HG02981 (cell line): ENCODE measurements at regions not wholly inside any gene's neighbourhood (a gene's known extent, or its start where the extent isn't known, plus 50 kb on each side); places are given as distances from the start of the nearest gene placed in this dataset.
"Not testable (repeated sequence)": the region's sequence is repeated elsewhere in the genome, so short reads cannot be mapped to it uniquely, and the experiment has no call there.

Experiments
- ATAC-seq: cut with Tn5 transposase; IDR thresholded peaks from one replicate; pipeline ENCODE4 v1.9.1; 2021; ENCODE audit warnings: mild to moderate bottlenecking, moderate library complexity; ENCODE audit not compliant: unreplicated experiment

DNA sequence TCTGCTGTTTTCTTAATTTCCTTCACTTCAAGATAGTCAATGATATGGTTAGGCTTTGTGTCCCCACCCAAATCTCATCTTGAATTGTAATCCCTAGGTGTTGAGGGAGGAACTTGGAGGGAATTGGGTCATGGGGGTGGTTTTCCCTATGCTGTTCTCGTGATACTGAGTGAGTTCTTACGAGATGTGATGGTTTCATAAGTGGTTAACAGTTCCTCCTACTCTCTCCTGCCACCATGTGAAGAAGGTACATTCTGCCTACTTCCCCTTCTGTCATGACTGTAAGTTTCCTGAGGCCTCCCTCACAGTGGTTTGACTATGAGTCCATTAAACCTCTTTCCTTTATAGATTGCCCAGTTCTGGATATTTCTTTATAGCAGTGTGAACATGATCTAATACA is 74.0 kb upstream of the SAMSN1 start:
- no peak for ATAC-seq

DNA sequence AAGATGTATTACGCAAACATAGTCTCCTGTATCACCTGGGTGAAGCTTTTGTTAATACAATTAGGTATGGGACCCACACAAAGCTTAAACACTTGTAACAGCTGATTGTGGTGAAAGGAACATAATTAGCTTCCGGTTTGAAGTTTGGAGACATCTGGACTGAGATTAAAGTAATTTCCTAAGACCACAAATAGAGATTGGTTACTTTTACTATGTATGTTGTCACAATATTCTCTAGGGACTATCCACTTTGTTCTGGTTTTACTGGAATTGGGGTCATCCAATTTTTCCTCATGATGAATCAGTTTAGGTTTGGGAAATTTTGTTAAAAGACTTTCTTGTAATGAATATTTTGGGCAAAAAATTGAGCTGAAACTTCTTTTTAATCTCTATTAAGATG is 71.8 kb upstream of the SAMSN1 start:
- no peak for ATAC-seq

DNA sequence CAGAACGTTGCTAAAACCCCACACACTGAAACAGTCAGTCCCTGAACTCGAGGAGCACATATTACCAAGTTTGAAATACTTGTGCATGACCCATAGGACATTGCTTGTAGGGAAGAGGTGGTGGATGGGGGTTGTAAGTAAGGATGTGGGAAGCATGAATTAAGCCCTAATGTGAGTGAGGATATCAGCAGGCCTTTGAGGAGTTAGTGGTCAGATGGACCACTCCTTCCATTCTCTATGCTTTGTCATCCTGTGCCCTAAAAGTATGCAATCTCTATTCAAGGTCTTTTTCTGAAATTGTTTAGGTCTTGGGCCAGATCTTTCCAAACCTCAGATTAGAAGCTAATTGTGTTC is 70.9 kb upstream of the SAMSN1 start:
- ATAC-seq = no peak

DNA sequence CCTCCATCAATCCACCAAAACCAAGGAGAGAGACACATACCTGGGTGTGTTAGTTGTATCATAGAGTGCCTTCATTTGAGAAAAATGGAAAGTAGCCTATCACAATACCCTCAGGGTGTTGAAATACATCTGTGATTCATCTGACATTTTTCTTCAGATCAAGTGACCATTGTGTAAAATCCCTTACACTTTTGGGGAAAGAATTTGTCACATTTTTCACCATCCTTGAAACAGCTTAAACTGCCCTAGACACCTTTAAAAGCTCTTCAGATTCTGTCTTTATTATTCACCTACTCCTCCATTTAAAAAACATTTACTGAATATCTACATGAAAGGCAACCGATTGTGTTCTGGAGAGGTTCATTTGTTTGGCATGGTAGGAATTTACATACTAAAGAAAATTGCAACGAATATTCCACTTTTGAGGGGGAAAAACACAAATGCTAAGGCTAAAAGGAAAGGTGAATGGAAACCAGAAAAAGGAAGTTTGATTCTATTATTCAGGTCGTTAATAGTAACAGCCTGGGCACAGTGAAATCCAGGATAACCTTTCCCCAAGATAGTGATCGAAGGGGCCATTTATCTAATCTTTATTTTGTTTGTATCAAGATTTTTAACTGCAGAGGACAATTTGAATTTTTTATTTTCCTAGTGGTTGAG is 70.4 kb upstream of the SAMSN1 start:
- ATAC-seq = no peak

DNA sequence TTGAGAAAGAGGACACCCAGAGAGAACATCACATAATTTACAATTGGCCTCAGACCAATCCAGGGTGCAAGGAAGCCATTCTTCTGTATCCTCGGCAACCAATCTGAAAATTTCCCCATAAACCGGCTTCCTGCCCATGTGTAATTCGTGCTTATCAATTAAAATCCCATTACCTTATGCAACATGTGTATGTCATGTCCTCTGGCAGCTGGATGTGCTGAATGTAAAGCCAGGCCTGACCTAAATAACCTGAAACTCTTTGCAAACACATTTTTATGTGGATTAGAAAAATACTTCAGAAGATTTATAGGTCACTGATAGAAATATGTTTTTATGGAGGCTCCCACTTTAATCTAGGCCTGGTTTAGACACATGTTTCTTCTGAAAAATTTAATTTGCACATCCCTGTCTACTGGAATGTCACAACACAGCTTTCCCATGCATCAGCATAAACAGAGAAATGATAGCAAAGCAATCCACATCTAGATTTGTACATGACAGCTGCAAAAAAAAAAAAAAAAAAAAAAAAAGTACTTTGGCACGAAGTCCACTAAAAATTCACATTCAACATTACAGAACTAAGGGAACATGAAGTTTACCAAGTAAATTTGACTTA is 69.4 kb upstream of the SAMSN1 start:
- no peak for ATAC-seq

DNA sequence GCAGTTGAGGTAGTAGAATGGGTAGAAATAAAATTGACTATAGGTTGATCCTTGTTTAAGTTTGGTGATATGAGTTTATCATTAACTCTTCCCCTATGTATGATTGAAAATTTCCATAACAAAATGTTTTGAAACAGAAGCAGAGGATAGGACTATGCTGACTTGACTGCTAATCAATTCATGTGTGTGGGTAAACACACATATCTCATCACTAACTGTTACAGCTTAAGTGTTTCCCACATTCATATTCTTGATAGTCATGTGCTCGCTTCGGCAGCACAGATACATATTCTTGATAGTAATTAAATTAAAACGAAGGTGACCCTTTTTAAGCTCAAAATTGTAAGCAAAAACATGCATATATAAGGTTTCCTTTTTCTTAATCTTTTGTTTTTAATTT is 68.2 kb upstream of the SAMSN1 start:
- ATAC-seq = no peak

DNA sequence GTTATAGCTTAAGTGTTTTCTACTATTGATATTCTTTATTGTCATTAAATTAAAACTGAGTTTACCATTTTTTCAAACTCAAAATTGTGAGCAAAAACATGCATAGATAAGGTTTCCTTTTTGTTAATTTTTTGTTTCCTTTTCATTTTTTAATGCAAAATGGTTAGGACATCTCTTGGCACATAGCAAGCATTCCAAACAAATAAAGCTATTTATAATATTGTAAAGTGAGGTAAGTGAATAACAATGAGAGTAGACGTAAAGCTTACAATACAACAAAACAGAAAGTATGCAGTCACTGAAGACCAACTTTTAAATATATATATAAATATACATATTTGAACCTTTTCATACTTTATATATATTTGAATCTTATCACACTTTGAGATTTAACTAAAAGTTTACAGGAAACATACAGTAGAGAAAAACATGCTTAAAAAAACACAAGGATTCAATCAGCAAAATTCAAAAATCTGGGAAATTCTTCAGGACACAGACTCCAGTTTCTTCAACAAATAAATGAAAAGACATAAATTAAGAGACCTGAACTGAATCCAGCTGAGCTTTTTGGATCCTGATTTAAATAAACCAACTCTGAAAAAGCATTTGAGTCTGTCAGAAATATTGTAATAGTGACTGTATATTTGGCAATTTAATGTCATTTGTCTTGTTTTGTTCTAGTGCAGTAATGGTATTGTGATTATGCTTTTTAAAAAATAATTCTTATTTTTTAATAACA is 67.5 kb upstream of the SAMSN1 start:
- ATAC-seq = no peak

DNA sequence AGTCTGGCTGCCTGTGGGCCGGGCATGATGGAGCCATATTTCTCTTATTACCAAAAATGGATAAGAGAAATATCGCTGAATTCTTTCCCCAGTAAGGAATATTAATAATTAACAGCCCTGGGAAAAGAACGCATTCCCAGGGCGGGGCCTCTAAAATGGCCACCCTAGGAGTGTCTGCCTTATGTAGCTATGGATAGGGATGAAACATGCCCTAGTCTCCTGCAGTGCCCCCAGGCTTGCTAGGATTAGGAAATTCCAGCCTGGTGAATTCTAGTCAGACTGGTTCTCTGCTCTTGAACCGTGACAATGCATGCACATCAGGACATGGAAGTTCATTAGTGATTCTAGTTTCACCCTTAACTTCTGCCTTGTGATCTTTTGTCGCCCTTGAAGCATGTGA is 64.0 kb upstream of the SAMSN1 start:
- ATAC-seq = not testable (repeated sequence)

DNA sequence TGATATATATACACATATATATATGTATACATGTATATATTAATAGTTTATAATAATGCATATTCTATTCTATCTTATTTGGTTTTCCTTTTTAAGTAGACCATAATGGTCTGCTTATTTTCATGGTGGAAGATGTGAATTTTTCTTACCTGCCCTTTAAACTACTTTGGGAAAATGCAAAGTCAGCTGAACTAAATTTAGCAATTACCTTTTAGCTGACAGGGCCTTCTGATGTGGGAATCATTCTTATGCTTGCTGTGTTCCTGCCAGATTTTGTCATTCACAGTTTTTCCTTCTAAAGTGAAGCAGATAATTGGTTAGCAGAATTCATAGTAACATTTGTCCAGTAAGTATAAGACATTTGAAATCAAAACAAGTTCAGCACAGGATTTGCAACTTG is 63.2 kb upstream of the SAMSN1 start:
- ATAC-seq = no peak

DNA sequence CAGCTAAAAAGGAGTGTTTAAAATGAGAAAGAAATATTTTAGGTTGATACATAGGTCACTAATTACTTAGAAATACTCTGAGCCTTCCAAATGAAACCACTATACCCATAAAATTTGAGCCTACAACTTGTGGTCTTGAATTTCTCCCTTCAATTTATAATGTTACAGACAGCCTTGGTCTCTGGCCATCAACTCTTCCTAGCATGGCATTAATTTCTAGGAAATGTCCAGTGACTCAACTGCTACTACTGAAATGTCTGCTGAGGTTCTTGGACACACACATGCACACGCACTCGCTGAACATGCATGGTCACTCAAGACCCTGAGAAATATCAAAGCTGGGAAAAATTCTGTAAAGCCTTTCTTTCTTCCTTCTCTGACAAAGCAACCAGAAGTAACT is 61.1 kb upstream of the SAMSN1 start:
- ATAC-seq = no peak

DNA sequence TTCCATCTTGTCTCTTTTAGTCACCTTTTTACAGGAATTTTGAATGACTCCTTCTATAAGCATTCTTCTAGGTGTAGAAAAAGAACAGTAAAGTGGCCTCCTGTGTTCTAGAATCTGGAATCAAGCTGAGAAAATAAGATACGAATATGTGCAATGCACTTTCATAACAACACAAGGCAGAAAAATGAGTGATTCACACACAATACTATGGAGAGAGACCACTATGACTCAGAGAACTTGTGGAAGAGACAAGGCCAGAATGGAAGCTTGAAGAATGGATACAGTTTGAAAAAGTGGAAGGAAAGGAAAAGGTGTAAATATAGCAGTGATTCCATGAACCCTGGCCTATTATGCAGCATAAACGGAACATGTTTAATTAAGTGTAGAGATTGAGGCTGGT is 57.1 kb upstream of the SAMSN1 start:
- ATAC-seq = no peak

DNA sequence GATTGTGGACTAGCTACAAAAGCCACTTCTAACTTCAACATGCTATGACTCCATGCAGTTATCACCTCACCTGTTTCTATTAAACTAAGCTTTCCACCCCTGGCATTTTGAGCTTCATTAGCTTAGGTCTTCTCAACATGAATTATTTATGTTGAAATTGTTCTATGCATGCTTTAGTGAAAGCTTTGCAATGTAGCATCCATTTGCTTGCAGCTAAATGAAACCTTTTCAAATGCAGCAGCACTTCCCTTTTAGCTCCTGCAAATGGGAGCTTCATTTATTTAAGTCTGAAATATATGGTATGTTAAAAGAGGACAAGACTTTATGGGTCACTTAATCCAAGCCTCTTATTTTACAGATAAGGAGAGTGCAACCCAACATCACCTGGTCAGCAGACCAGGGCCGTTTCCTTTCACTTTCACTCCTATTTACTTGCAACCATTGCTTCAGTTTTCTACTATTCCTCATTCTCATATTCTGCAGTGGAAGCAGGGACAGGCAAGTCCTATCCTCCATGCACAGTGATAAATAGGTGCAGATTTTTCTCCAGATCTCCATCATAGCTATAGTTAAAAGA is 56.4 kb upstream of the SAMSN1 start:
- ATAC-seq = peak; percentile 83

DNA sequence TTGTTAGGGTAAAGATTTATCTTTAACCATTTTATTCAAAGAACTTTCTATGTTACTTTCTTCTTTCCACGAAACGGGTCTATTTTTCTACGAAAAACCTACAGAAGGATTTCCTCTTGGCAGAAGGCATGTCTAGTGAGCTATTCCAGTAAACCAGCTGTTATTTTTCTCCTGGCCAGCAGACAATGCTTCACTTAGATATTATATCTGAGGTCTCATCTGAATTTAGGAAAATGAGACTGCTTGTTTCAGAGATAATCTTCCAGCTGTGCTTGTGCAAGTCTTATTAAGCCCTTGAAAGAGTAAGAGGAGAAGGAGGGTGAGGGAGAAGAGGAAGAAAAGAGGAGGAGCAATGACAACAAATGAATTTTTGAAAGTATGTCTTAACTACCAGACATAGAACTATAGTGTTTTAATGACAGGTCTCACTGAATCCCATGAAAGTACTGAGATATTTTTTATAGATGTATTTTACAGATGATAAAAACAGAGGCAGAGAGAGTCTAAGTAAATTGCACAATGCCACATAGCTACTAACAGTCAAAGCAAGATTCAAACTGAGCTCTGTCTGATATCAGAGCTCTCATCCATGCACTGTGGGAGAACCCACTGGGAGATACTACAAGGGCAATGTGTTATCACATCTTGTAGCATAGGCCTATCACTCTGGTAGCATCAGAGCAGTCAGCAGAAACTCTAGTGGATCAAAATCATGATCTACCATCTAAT is 54.6 kb upstream of the SAMSN1 start:
- ATAC-seq = no peak

DNA sequence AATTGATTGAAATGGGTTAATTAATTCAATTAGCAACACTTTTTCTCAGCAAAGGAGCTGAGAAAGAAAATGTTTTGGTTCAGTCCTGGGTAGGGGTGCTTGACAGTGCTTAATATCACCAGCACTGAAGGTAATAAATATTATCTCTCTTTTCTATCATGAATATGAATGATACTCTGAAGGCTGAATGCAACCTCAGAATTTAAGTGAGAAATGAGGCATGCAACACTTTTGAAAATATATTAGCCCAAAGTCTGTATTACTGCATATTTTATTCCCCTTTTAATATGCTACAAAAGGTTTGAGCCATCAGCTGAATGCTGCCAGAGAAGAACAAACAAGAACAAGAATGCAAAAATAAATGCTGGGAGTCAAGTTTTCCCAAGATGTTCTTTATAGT is 52.0 kb upstream of the SAMSN1 start:
- ATAC-seq = no peak
